A549 (cell line): ENCODE measurements at regions not wholly inside any gene's neighbourhood (a gene's known extent, or its start where the extent isn't known, plus 50 kb on each side); places are given as distances from the start of the nearest gene placed in this dataset.

ENCODE experiments used
- ATAC-seq, 2 experiments: fragments of 200-7000 bp in 1 of 2; fragments of >200 bp in 1 of 2; cut with Nextera tagmentation in 1 of 2; cut with Tn5 transposase in 1 of 2; 3 replicates each; pipeline versions ENCODE4 v1.8.0 to v1.9.1; 2018 to 2020; ENCODE audit warnings: mild to moderate bottlenecking in 1 of 2, moderate library complexity in 1 of 2
- CTCF ChIA-PET: fragments of 300-600 bp; sonication (Branson Sonifier 250); formaldehyde crosslinking; extraction: SDS; loops from one replicate; lab custom pipeline; 2021; ENCODE audit warnings: antibody characterized with exemption, inconsistent platforms; lab: Yijun Ruan, JAX
- POLR2A ChIA-PET: fragments of 350-600 bp; formaldehyde crosslinking; extraction: SDS; loops from one replicate; lab custom pipeline; 2021; ENCODE audit warnings: antibody characterized with exemption, inconsistent platforms; lab: Yijun Ruan, JAX
- DNase-seq, 2 experiments: peaks; one replicate each; pipeline versions ENCODE4 v3.0.0 to v3.0.0-alpha.2; 2011 to 2016; ENCODE audit warnings: low read depth in 1 of 2, low spot score in 1 of 2
- FAIRE-seq: peaks from 2 replicates; lab custom pipeline; 2011; peaks lifted over from hg19 to GRCh38; lab: Jason Lieb, UNC
- H3K27ac ChIP-seq, 2 experiments: fragments of >200 bp; sonication (Bioruptor Twin); formaldehyde crosslinking; 3 replicates each; pipeline ENCODE4 v1.5.1; 2016 to 2017
- H3K4me1 ChIP-seq: fragments of >200 bp; sonication (Bioruptor Twin); formaldehyde crosslinking; 3 replicates; pipeline ENCODE4 v1.6.1; 2016
- H3K4me2 ChIP-seq: fragments of >200 bp; sonication (Bioruptor Twin); formaldehyde crosslinking; 3 replicates; pipeline ENCODE4 v1.6.1; 2016
- H3K4me3 ChIP-seq: fragments of >200 bp; sonication (Bioruptor Twin); formaldehyde crosslinking; 3 replicates; pipeline ENCODE4 v1.5.1; 2016
- H3K9me3 ChIP-seq: fragments of >200 bp; sonication (Bioruptor Twin); formaldehyde crosslinking; 3 replicates; pipeline ENCODE4 v1.6.1; 2016
- CEBPB ChIP-seq, 2 experiments: fragments of >200 bp in 1 of 2; sonication (Bioruptor Twin) in 1 of 2; formaldehyde crosslinking in 1 of 2; IDR thresholded peaks; 2 replicates each; pipeline ENCODE4 v1.6.1; 2012 to 2016
- CHD4 ChIP-seq: fragments of 200-600 bp; sonication (generic); IDR thresholded peaks from 2 replicates; pipeline ENCODE4 v1.6.1; 2016; ENCODE audit warnings: antibody characterized with exemption, mild to moderate bottlenecking, borderline replicate concordance
- EHMT2 ChIP-seq: fragments of 200-600 bp; sonication (generic); IDR thresholded peaks from 2 replicates; pipeline ENCODE4 v1.6.1; 2016; ENCODE audit warnings: antibody characterized with exemption, low read depth, mild to moderate bottlenecking, moderate library complexity
- FOSB ChIP-seq: fragments of 250-450 bp; sonication (Bioruptor Pico); IDR thresholded peaks from 2 replicates; pipeline ENCODE4 v1.5.0; 2020; ENCODE audit warnings: mild to moderate bottlenecking, moderate library complexity
- GATA3 ChIP-seq: IDR thresholded peaks from 2 replicates; pipeline ENCODE4 v1.6.1; 2012; ENCODE audit warnings: borderline replicate concordance
- HES2 ChIP-seq: fragments of >200 bp; sonication (Bioruptor Twin); formaldehyde crosslinking; IDR thresholded peaks from 2 replicates; pipeline ENCODE4 v1.6.1; 2016
- HMGXB4 ChIP-seq: fragments of 250-450 bp; sonication (Bioruptor Pico); IDR thresholded peaks from 2 replicates; pipeline ENCODE4 v1.5.0; 2021; ENCODE audit warnings: mild to moderate bottlenecking, moderate library complexity, borderline replicate concordance
- JUN ChIP-seq, 2 experiments: fragments of >200 bp; sonication (Bioruptor Twin); formaldehyde crosslinking; IDR thresholded peaks; 2 replicates in 1 of 2; 3 replicates in 1 of 2; pipeline ENCODE4 v1.6.1; 2016 to 2017
- JUNB ChIP-seq: fragments of >200 bp; sonication (Bioruptor Twin); formaldehyde crosslinking; IDR thresholded peaks from 2 replicates; pipeline ENCODE4 v1.6.1; 2016
- MAX ChIP-seq: IDR thresholded peaks from 2 replicates; pipeline ENCODE4 v1.6.1; 2012
- NPAS2 ChIP-seq: fragments of 250-450 bp; sonication (Bioruptor Pico); IDR thresholded peaks from 2 replicates; pipeline ENCODE4 v1.8.0; 2022; ENCODE audit warnings: mild to moderate bottlenecking, moderate library complexity, borderline replicate concordance
- NR3C1 ChIP-seq: fragments of >200 bp; sonication (Bioruptor Twin); formaldehyde crosslinking; IDR thresholded peaks from 3 replicates; pipeline ENCODE4 v1.6.1; 2017
- POLR2AphosphoS2 ChIP-seq: conservative IDR thresholded peaks from 2 replicates; pipeline ENCODE4 v1.6.1; 2012; ENCODE audit warnings: low read length, improper control_type of control experiment, inconsistent platforms
- REST ChIP-seq: fragments of 200-600 bp; sonication (generic); IDR thresholded peaks from 2 replicates; pipeline ENCODE4 v1.6.1; 2016; ENCODE audit warnings: antibody characterized with exemption, mild to moderate bottlenecking, moderate library complexity
- RFX5 ChIP-seq: fragments of 450-650 bp; IDR thresholded peaks from 2 replicates; pipeline ENCODE4 v1.7.1; 2014; ENCODE audit warnings: antibody characterized with exemption, mild to moderate bottlenecking, moderate library complexity
- TP53 ChIP-seq: fragments of 250-450 bp; sonication (Bioruptor Pico); IDR thresholded peaks from 2 replicates; pipeline ENCODE4 v1.5.0; 2021; ENCODE audit warnings: mild to moderate bottlenecking, moderate library complexity
- ZSCAN20 ChIP-seq: fragments of 250-450 bp; sonication (Bioruptor Pico); IDR thresholded peaks from 2 replicates; pipeline ENCODE4 v1.8.0; 2022; ENCODE audit warnings: mild to moderate bottlenecking, moderate library complexity
- WGBS: methylation state at CpG from one replicate; pipeline ENCODE4 v1.1.6; 2017; ENCODE audit errors: missing lambda C conversion rate; 5-methylcytosine and 5-hydroxymethylcytosine counted together

GRCh38 chr7:69363136-69363535, 235.1 kb upstream of the AUTS2 start:
- Histone ChIP-seq H3K9me3 (no peaks in the 10 kb centered on the region), H3K4me3 (no peak overlapping the region), H3K4me2 (no peak overlapping the region), H3K4me1 (peaks cover 32% of the 10 kb centered on the region), H3K27ac (no peak overlapping the region; a peak in 1 of 6 replicates)
- DNase-seq (peak in 1 of 2 experiments; percentile 66), FAIRE-seq (no peak), ATAC-seq (no peak; a peak in 2 of 6 replicates)
- TF ChIP-seq NPAS2 (CRISPR knock-in tag): no peak
- POLR2A ChIA-PET: interaction anchor here (0.5 kb wide), 1 partner anchor 45 kb away, joined by 3 read pairs; no protein-coding TSS in a partner anchor
- 28% methylated on average over 9 of the region's 9 CpGs for WGBS
- CTCF ChIA-PET: no interaction called here

GRCh38 chr7:69364813-69365643, 233.2 kb upstream of the AUTS2 start:
- Histone ChIP-seq H3K4me1 (peaks cover 33% of the 10 kb centered on the region), H3K9me3 (no peaks in the 10 kb centered on the region), H3K4me3 (no peak overlapping the region), H3K4me2 (peak overlapping the region; percentile 58), H3K27ac (peak overlapping the region; percentile 46 to 51; a peak in 3 of 6 replicates)
- no peak for DNase-seq
- WGBS: 77% methylated on average over 9 of the region's 9 CpGs
- no peak for TF ChIP-seq FOSB (CRISPR knock-in tag)
- TF ChIP-seq EHMT2: no peak
- TF ChIP-seq POLR2AphosphoS2: no peak
- TF ChIP-seq RFX5: no peak
- no peak for TF ChIP-seq HES2
- no peak for TF ChIP-seq REST
- no peak for FAIRE-seq
- no peak for ATAC-seq
- ChIA-PET CTCF (interaction anchor here (0.6 kb wide), 1 partner anchor 30 kb away, joined by 3 read pairs; no protein-coding TSS in a partner anchor), POLR2A (no interaction called here)

GRCh38 chr7:69365651-69366192, 232.6 kb upstream of the AUTS2 start:
- Histone ChIP-seq H3K4me2 (peak overlapping the region; percentile 58), H3K9me3 (no peaks in the 10 kb centered on the region), H3K4me1 (peaks cover 33% of the 10 kb centered on the region)
- CTCF ChIA-PET: no interaction called here
- DNase-seq: peak in 1 of 2 experiments; percentile 77
- WGBS: 20% methylated on average over 13 of the region's 13 CpGs
- no peak for TF ChIP-seq ZSCAN20
- peak; percentile 73 for TF ChIP-seq MAX
- peak; percentile 43; the same call in 1 of the 2 replicates for TF ChIP-seq GATA3
- peak in 1 of 2 experiments; percentile 28; a peak in 1 of 4 replicates for TF ChIP-seq CEBPB (IDR thresholded peaks at IDR 0.05)
- TF ChIP-seq CHD4: no peak
- no peak for TF ChIP-seq TP53 (CRISPR knock-in tag)
- TF ChIP-seq, all 56 proteins: peak for 3
- ATAC-seq: peak; percentile 76 to 86; a peak in 5 of 6 replicates
- POLR2A ChIA-PET: no interaction called here
- Histone ChIP-seq H3K4me3 (no peak overlapping the region), H3K27ac (peak overlapping the region; percentile 46 to 51; a peak in 4 of 6 replicates)
- no peak for FAIRE-seq

GRCh38 chr7:69367780-69368179, 230.5 kb upstream of the AUTS2 start:
- Histone ChIP-seq H3K9me3 (no peaks in the 10 kb centered on the region), H3K4me3 (no peak overlapping the region), H3K27ac (peak overlapping the region; percentile 62 to 66; a peak in 5 of 6 replicates), H3K4me1 (peaks cover 33% of the 10 kb centered on the region), H3K4me2 (peak overlapping the region; percentile 48)
- ChIA-PET CTCF (no interaction called here), POLR2A (no interaction called here)
- DNase-seq: peak; percentile 36 to 72
- 3% methylated on average over 7 of the region's 8 CpGs for WGBS
- ATAC-seq: peak; percentile 77 to 91
- peak; percentile 72 for FAIRE-seq
- TF ChIP-seq JUN (IDR thresholded peaks at IDR 0.05) (no peak), HMGXB4 (CRISPR knock-in tag) (no peak), NR3C1 (no peak), JUNB (peak; percentile 60; the same call in 1 of the 2 replicates), REST (no peak)
